ENCODE measurements at regions not wholly inside any gene's neighbourhood (a gene's known extent, or its start where the extent isn't known, plus 50 kb on each side); places are given as distances from the start of the nearest gene placed in this dataset.
"Not testable (repeated sequence)": the region's sequence is repeated elsewhere in the genome, so short reads cannot be mapped to it uniquely, and the experiment has no call there.

DNA sequence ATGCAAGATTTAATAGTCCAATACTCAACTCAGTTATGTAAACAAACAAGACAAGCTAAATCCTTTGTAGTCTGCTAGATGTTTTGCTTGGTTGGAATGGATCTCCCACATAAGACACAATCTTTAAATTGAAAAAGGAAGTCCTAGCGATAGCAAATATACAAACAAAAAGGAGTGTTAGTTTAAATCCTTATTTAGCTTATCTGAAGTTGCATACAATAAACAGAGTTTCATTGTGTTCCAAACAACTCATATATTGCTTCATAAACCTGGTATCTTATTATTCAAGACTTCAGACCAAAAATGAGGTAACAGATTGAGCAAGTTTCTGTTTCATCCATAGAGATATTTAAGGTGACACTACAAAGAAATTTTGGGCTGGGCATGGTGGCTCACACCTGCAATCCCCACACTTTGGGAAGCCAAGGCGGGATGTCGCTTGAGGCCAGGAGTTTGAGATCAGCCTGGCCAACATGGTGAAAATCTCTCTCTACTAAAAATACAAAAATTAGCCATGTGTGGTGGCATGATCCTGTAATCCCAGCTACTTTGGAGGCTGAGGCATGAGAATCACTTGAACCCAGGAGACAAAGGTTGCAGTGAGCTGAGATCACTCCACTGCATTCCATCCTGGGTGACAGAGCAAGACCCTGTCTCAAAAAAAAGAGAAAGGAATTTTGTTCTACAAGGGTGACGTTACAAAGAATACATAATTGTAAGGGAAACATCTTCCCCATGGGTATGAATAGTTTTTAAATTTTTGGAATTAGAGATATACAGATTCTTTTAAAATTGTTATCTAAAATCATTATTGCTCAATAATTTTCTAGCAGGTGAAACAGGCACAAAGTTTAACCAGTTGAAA is 150.5 kb upstream of the L3MBTL4 start:
- no peak for DNase-seq (ENCODE audit: extremely low read depth in 1 of 11, low read depth in 9 of 11, low spot score in 4 of 11)

DNA sequence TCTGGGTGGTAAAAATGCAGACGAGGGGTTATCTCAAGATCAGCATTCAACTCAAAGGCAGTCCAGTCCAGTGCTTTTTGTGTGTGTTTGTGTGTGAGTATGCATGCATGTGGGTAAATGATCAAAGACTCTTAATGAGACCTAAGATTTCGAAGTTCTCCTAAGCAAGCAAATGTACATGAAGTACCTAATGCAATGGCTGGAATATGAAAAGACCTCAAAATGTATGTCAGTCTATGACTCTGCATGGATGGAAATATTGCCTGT is 151.0 kb upstream of the L3MBTL4 start:
- DNase-seq (ENCODE audit: extremely low read depth in 1 of 11, low read depth in 9 of 11, low spot score in 4 of 11) = no peak

DNA sequence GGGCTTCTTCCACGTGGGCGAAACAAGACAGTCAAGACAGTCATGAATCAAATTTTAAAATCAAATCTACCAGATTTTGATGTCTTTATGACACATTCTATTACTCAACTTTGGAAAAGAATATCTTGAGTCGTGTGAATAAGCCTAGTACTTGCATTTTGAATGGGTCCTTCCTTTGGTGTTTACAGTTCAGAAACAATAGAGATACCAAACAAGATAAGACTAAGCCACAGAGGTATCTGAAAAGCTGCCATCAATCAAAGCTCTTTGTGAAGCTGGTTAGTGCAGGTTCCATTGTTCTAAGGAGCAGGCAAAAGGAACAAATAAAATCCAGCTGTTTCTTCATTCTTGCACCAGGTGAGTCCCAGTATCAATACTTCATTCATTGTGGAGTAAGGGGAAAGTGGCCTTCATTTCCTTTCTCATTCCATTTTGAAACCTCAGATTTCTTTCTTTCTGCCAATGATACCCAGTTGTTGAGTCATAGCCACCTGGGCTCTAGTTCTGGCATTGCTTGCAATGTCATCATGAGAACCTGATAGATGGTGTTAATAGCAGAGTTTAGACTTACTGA is 151.7 kb upstream of the L3MBTL4 start:
- DNase-seq (ENCODE audit: extremely low read depth in 1 of 11, low read depth in 9 of 11, low spot score in 4 of 11) = no peak

DNA sequence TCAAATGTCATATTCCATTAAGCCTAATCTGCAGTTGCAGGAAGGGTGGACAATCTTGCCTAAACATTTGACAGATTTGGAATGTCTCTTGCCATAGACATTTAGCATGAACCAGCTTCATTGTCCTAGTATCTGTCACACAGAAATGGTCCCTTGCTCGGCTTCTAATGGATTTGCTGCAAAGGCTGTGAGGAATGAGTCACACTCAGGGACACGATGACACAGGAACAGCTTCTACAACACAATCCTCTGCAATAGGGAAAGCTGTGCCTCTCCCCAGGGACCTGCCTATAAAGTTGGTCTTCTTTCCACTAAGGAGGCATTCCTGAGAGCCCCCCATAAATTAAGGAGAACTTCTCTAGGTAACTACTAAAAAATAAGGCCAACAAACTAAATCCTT is 155.1 kb upstream of the L3MBTL4 start:
- no peak for DNase-seq (ENCODE audit: extremely low read depth in 1 of 11, low read depth in 9 of 11, low spot score in 4 of 11)

DNA sequence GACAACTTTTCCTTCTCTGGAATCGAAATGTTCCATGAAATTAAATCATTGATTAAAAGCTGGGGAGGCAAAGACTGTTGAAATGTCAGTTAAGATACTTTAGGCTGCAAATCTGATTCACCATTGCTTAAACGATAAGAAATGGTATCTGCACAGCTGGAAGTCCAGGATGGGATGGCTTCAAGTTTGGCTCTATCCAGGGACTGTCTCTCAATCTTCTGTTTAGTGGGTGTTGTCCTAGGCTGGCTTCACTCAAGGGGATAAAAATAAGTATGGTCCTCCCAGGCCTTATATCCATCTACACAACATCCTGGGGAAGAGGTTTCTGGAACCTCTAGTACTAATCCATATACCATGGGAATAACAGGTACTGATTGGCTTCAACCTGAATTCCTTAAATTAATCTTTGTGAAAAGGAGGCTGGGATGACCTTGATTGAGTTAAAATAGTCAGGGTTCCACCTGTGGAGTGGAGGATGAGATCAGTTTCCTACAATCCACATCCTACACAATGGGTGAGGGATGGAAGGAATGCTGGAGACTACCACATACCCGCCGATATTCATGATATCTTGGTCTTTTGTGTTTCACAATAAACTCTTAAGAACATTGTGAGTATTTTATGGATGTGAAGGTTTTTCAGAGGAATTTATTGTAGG is 156.0 kb upstream of the L3MBTL4 start:
- DNase-seq (ENCODE audit: extremely low read depth in 1 of 11, low read depth in 9 of 11, low spot score in 4 of 11) = no peak

DNA sequence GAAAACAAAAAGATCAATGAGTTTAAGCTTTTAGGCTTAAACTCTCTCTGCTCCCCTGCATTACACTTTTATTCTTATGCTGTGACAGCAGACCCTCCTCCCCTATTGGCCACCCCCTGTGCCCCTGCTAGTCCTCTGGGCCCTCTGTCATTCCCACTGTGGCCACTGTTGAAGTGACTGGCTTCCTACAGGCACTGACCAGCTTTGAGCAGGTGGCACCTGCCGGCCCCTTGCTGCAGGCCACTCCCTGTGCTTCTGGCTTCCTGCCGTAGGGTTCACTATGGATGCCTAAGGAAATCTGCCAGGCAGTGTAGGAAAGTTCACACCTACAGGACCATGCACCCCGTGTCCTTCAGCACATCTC is 156.5 kb upstream of the L3MBTL4 start:
- DNase-seq (ENCODE audit: extremely low read depth in 1 of 11, low read depth in 9 of 11, low spot score in 4 of 11) = no peak

DNA sequence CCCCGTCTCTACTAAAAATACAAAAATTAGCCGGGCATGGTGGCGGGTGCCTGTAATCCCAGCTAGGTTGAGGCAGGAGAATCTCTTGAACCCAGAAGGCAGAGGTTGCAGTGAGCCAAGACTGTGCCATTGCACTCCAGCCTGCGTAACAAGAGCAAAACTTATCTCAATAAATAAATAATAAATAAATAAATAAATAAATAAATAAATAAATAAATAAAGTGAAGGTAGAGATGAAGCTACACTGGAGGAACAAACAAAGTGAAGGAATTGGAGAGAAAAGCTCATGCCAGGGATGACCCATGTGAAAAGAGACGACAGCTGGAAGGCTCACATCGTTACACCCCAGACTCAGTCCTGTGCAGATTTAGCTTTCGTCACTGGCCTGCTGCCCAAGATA is 157.3 kb upstream of the ARHGAP28 start:
- DNase-seq (ENCODE audit: extremely low read depth in 1 of 11, low read depth in 9 of 11, low spot score in 4 of 11) = not testable (repeated sequence)

DNA sequence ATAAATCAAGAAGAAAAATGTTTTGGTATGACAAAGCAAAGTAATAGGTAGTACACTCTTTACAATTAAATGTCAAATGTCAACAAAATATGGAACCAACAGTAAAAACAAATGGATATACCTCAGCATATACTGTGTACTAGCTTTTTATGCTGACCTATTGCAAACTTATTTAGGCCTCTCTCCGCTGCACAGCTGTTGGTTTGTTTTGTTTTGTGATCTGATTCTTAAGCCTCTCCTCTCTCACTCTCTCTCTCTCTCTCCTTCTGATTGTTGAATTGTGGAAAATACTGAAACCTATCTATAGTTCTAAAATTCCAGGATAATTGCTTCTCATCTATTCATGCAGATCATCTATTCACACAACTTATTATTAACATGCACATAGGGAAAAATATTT is 154.9 kb upstream of the ARHGAP28 start:
- no peak for DNase-seq (ENCODE audit: extremely low read depth in 1 of 11, low read depth in 9 of 11, low spot score in 4 of 11)

DNA sequence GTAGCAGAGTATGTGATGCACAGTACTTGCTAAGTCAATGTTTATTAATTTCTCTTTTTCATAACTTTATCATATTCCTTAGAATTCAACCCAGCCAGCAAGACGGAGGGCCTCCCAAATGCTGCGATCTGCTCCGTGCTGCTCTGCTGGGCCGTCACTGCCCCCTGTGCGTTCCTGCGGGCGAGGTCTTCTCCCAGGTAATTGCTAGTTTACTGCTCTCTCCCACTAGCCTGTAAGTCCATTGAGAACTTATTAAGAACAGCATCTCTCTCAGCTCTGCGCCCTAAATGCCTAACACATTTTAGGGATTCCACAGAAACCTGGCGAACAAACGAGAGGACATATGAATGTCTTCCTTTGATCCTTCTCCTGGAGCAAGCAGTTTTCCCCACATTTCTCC is 153.6 kb upstream of the ARHGAP28 start:
- DNase-seq (ENCODE audit: extremely low read depth in 1 of 11, low read depth in 9 of 11, low spot score in 4 of 11) = no peak

DNA sequence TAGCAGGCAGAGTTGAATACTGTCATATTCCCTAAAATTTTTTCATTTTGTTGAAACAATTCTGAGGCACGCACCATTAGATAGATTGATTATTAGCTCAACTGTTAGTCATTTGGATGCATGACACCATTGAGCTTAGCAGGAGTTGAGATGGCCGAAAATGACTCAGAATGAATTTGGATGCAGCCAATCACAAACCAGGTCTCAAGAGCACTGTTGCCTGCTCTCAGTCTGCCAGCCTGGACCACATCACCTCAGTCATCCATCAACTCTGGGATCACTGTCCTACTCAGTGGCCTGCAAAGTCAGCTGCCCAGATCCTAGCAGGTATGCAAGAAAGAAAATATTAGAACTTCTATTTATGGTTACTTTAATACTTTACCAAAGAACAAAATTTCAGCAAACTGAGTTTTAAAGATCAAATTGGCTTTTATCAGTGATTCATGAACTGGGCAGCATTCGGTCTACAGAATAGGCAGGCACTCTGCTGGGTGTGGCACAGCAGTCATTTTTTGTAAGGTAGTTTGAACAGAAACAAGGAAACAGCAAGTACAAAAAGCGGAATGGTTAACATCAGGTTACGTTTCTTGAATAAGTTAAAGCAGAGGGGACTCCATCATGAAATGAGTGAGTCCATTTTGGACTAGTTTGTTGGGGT is 152.7 kb upstream of the ARHGAP28 start:
- no peak for DNase-seq (ENCODE audit: extremely low read depth in 1 of 11, low read depth in 9 of 11, low spot score in 4 of 11)

DNA sequence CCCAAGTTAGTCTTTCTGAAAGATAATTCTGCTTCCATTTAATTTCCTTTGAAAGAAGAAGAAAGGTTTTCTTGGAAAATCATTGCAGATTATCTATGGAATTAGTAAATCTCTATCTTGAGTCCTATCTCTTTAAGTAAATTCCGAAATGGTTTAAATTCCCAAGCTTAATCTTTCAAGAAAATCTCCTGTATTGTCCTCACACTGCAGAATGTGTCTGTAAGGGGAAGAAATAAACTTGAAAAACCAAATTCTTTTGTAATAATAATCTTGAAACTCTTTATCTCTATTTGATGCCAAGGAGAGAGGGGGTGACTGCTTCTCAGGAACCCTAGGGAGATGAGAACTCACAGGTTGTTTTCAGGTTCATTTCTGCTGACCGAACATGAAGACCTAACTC is 150.8 kb upstream of the ARHGAP28 start:
- no peak for DNase-seq (ENCODE audit: extremely low read depth in 1 of 11, low read depth in 9 of 11, low spot score in 4 of 11)

DNA sequence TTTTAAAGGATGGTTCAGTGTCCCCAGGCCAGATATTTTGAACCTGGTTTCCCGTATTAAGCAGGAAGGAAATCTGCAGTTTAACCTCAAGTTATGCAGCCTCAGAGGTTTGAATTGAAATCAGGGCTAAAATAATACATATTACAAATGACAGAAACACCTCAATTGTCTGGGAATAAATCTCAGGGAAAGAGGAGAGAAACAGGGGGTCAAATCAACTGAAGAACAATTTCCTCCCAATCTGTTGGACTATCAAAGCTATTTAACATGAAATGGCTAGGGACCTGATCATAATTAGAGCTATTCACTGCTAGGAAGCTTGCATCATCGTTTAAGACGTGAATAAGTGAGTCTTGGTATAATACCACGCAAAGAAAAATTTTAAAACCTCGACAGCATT is 150.0 kb upstream of the ARHGAP28 start:
- DNase-seq (ENCODE audit: extremely low read depth in 1 of 11, low read depth in 9 of 11, low spot score in 4 of 11) = no peak

DNA sequence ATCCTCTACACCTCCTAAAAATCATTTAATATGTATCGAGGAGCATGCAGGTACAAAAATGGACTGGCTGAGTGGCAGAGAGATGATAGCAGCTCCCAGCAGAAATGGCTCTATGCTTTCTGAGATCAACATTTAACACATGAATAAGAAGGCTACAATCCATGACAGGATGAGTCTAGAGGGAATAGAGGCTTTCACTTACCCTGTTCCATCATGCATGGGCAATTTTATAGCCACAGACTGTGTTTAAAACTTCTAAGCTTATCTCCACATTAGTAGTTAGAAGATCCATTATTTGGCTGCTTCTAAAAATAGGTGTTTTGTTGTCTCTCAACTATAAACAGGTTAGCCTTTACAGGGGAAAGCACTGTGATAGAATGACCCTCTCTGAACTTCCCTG is 149.1 kb upstream of the ARHGAP28 start:
- no peak for DNase-seq (ENCODE audit: extremely low read depth in 1 of 11, low read depth in 9 of 11, low spot score in 4 of 11)

DNA sequence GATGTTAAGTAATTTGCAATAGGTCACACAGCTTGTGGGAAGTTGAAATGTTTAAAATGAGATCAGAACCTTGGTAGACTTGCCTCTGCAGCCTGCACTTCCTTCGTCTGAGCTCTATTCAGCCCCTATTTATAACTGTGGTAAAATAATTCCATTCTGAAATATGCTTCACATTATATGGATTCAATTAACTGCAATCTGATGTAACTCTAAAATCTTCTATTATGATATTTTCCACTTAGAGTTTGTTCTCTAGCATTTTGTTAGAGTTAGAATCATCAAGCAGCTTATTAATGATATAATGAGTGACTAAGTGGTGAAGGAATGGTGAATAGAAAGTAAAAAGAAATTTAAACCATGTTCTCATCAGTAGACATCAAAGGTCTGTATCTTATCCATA is 139.6 kb upstream of the ARHGAP28 start:
- no peak for DNase-seq (ENCODE audit: extremely low read depth in 1 of 11, low read depth in 9 of 11, low spot score in 4 of 11)

DNA sequence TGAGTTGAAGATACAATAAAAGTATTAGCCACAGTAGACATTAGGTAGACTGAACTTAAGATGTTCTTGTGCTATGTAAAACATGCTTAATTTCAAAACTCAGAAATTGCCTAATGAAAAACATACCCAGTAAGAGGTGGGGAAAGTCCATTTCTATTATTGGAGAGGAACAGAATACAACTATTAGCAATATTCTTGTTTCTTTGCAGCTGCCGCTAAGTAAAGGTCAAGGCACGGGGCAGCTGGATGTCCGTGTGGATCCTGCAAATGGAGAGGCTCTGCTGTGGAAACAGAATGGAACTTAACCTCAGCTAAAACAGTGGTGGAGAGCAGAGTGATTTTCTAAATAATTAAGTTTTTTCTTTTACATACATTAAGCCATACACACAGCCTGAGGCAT is 139.2 kb upstream of the ARHGAP28 start:
- DNase-seq (ENCODE audit: extremely low read depth in 1 of 11, low read depth in 9 of 11, low spot score in 4 of 11) = no peak

DNA sequence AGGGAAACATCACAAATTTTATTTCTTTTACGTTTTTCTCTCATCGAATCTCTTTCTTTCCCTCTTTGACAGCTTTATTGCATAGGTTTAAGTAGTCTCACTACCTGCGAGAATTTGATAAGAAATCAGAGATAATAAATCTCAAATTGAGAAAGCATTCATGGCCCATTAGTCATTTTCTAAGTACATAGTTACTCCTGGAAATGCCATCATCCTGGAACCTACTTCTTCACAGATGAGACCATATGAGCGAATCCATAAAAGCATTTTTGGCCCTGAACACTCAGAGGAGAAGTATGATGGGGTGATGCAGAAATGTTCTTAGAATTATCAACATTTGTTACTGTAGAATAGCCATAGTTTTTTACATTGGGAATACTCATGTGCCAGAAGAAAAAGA is 138.0 kb upstream of the ARHGAP28 start:
- no peak for DNase-seq (ENCODE audit: extremely low read depth in 1 of 11, low read depth in 9 of 11, low spot score in 4 of 11)

DNA sequence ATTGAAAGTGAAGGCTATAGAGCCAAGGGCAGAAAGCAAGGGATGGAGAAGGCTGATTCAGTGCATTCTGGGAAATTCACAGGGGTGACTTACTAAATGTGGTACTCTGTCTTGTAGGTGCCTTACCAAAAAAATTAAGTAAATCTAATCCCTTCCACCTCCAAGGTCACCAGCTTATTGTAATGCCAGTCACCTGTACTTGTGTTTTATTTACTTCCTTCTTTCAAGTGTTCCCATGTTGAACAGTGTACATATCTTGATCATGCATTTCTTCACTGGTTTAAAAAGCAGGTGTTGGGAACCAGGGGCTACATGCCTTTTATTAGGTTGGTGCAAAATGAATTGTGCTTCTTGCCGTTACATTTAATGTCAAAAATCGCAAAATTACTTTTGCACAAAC is 137.0 kb upstream of the ARHGAP28 start:
- DNase-seq (ENCODE audit: extremely low read depth in 1 of 11, low read depth in 9 of 11, low spot score in 4 of 11) = no peak

DNA sequence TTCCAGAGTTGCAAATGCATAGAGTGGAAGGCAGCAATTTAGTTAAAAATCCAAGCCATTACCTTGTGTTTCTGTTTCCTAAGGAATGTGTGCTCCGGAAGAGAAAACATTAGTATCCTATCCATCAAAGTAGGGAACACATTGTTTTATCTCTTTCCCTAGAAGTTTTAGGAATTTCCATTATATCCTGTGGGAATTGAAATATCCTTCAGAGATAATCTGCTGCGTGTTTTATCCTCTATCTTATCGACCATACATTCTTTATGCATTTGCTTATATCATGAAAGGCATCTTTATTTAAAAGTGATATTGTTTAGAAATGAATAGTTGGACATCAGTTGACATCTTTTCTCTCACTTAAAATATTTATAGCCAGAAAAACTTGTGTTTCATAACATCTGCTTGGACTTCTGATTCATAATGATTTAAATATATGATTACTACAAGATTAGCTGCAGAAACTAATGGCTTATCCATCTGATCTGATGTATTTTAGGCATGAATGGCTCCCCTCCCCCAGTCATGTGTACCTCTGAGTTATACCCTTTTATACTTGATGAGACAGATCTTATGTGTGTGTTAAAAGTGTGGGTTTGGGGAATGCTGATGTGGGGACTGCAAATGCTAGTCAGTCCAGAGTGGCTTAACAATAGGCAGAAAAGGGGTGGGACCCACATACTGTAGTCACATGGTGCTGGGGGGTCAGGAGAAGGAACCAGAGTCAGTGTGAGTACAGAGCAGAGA is 136.2 kb upstream of the ARHGAP28 start:
- no peak for DNase-seq (ENCODE audit: extremely low read depth in 1 of 11, low read depth in 9 of 11, low spot score in 4 of 11)

DNA sequence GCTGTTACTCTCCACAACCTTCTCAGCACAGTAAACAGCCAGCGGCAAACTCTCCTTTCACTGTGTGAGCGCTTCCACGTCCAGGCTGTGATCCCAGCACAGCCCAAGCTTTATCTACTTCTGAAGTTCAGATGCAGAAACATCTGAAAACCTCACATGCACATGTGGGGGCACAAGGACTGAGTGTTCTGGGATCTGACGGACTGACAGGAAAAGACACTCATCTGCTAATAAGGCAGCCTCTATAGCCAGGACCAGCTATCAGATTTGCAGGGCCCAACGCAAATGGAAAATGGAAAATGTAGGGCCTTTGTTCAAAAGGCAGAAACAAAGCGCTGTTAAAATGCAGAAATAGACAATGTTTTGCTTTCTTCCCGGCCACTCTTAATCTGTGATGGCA is 133.8 kb upstream of the ARHGAP28 start:
- DNase-seq (ENCODE audit: extremely low read depth in 1 of 11, low read depth in 9 of 11, low spot score in 4 of 11) = no peak

DNA sequence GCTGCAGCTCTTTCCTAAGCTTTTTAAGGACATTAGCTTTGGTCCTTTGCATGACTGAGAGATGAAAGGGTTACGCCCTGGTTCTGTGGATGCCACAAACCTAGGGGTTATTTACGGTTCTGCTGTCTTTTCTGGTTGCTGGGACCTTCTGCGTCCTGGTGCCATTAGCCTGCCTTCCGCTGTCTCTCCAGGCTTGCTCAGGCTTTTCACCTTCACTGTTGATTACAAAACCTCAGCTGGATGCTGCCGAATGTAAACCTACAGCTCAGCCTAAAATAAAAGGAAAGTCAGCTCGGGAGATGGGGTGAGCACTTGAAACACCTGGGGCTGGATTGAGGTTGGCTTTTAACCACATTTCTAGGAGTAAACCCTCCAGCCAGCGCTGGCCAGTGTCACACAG is 130.9 kb upstream of the ARHGAP28 start:
- no peak for DNase-seq (ENCODE audit: extremely low read depth in 1 of 11, low read depth in 9 of 11, low spot score in 4 of 11)

All from renal cortex interstitium (tissue), 11 donors.